GM18870 (cell line): ENCODE measurements at regions not wholly inside any gene's neighbourhood (a gene's known extent, or its start where the extent isn't known, plus 50 kb on each side); places are given as distances from the start of the nearest gene placed in this dataset.

Experiments used
- ATAC-seq: cut with Tn5 transposase; IDR thresholded peaks from one replicate; pipeline ENCODE4 v1.9.1; 2021; ENCODE audit warnings: moderate library complexity; ENCODE audit not compliant: unreplicated experiment

GRCh38 chr12:58453306-58453705, 467.0 kb downstream of the LRIG3 start:
- ATAC-seq = no peak

GRCh38 chr12:58455136-58455535, 465.2 kb downstream of the LRIG3 start:
- no peak for ATAC-seq

GRCh38 chr12:58458102-58458501, 462.2 kb downstream of the LRIG3 start:
- ATAC-seq = no peak

GRCh38 chr12:58459191-58459590, 461.1 kb downstream of the LRIG3 start:
- ATAC-seq = no peak

GRCh38 chr12:58463051-58463450, 457.3 kb downstream of the LRIG3 start:
- ATAC-seq = no peak

GRCh38 chr12:58465418-58465817, 454.9 kb downstream of the LRIG3 start:
- ATAC-seq = no peak

- ATAC-seq = no peak
Measured at GRCh38 chr12:58470266-58471010, 449.9 kb downstream of the LRIG3 start.

- ATAC-seq = no peak
Measured at GRCh38 chr12:58479401-58479800, 440.9 kb downstream of the LRIG3 start.

GRCh38 chr12:58481811-58482210, 438.5 kb downstream of the LRIG3 start:
- ATAC-seq = no peak

GRCh38 chr12:58487255-58487654, 433.0 kb downstream of the LRIG3 start:
- ATAC-seq = no peak

- ATAC-seq = no peak
Measured at GRCh38 chr12:58487678-58488161, 432.6 kb downstream of the LRIG3 start.

GRCh38 chr12:58489394-58489793, 430.9 kb downstream of the LRIG3 start:
- ATAC-seq = no peak

GRCh38 chr12:58491306-58491705, 429.0 kb downstream of the LRIG3 start:
- ATAC-seq = no peak

GRCh38 chr12:58496411-58497190, 423.7 kb downstream of the LRIG3 start:
- ATAC-seq = no peak

GRCh38 chr12:58500399-58500798, 419.9 kb downstream of the LRIG3 start:
- ATAC-seq = no peak

GRCh38 chr12:58502226-58502625, 418.1 kb downstream of the LRIG3 start:
- no peak for ATAC-seq

GRCh38 chr12:58502841-58503240, 417.5 kb downstream of the LRIG3 start:
- no peak for ATAC-seq

GRCh38 chr12:58503731-58504130, 416.6 kb downstream of the LRIG3 start:
- no peak for ATAC-seq

- no peak for ATAC-seq
Measured at GRCh38 chr12:58504143-58504938, 416.0 kb downstream of the LRIG3 start.

GRCh38 chr12:58509116-58509885, 411.0 kb downstream of the LRIG3 start:
- ATAC-seq = no peak
